Stimulated activated naive CD8-positive, alpha-beta T cell treated with anti-CD3 and anti-CD28 coated beads, Interleukin-15, amount 100 ng/mL, for 72 hours (primary cell): ENCODE measurements at regions not wholly inside any gene's neighbourhood (a gene's known extent, or its start where the extent isn't known, plus 50 kb on each side); places are given as distances from the start of the nearest gene placed in this dataset.
A peak's percentile ranks its signal among the peaks of the same experiment; 100 is the strongest.
"Not testable (repeated sequence)": the region's sequence is repeated elsewhere in the genome, so short reads cannot be mapped to it uniquely, and the experiment has no call there.

Source experiments
- ATAC-seq: fragments of 150-1000 bp; cut with Tn5 transposase; 2 replicates; pipeline ENCODE4 v1.10.0; 2021; ENCODE audit warnings: mild to moderate bottlenecking, moderate library complexity
- DNase-seq, 2 donors: peaks; one replicate each; pipeline ENCODE4 v3.0.0; 2021 to 2022
- H3K27ac Mint-ChIP-seq, 2 donors: one replicate each; pipeline ENCODE4 v1.8.0; 2022; ENCODE audit warnings: mild to moderate bottlenecking in 2 of 2, mixed read lengths in 2 of 2, moderate library complexity in 2 of 2
- H3K27me3 Mint-ChIP-seq: one replicate; pipeline ENCODE4 v1.8.0; 2022; ENCODE audit warnings: mixed read lengths
- H3K4me1 Mint-ChIP-seq: one replicate; pipeline ENCODE4 v1.8.0; 2022; ENCODE audit warnings: mild to moderate bottlenecking, mixed read lengths
- H3K4me3 Mint-ChIP-seq, 2 donors: one replicate each; pipeline ENCODE4 v1.8.0; 2022; ENCODE audit warnings: mild to moderate bottlenecking in 2 of 2, mixed read lengths in 2 of 2, moderate library complexity in 1 of 2
- H3K9me3 Mint-ChIP-seq, 2 donors: one replicate each; pipeline ENCODE4 v1.8.0; 2022; ENCODE audit warnings: mixed read lengths in 2 of 2

- not testable (repeated sequence) for ATAC-seq, H3K4me1 Mint-ChIP-seq, H3K27me3 Mint-ChIP-seq, H3K4me3 Mint-ChIP-seq, DNase-seq, H3K9me3 Mint-ChIP-seq, H3K27ac Mint-ChIP-seq
Measured at GRCh38 chr21:10411776-10412526, 109.4 kb upstream of the TPTE start.

- not testable (repeated sequence) for H3K27ac Mint-ChIP-seq, H3K27me3 Mint-ChIP-seq, H3K9me3 Mint-ChIP-seq, H3K4me1 Mint-ChIP-seq, DNase-seq, H3K4me3 Mint-ChIP-seq, ATAC-seq
Measured at GRCh38 chr21:10412928-10413246, 108.5 kb upstream of the TPTE start.

GRCh38 chr21:10413247-10414120 lies 107.9 kb upstream of the TPTE start:
- not testable (repeated sequence) for H3K4me3 Mint-ChIP-seq, H3K4me1 Mint-ChIP-seq, H3K9me3 Mint-ChIP-seq, H3K27me3 Mint-ChIP-seq, DNase-seq, H3K27ac Mint-ChIP-seq, ATAC-seq

GRCh38 chr21:10414121-10414924 lies 107.1 kb upstream of the TPTE start:
- not testable (repeated sequence) for H3K27me3 Mint-ChIP-seq, H3K9me3 Mint-ChIP-seq, H3K4me3 Mint-ChIP-seq, ATAC-seq, H3K27ac Mint-ChIP-seq, H3K4me1 Mint-ChIP-seq, DNase-seq

- H3K4me3 Mint-ChIP-seq, DNase-seq, H3K27me3 Mint-ChIP-seq, H3K4me1 Mint-ChIP-seq, H3K9me3 Mint-ChIP-seq, ATAC-seq, H3K27ac Mint-ChIP-seq: not testable (repeated sequence)
Measured at GRCh38 chr21:10414925-10415254, 106.5 kb upstream of the TPTE start.

- not testable (repeated sequence) for H3K27me3 Mint-ChIP-seq, DNase-seq, H3K27ac Mint-ChIP-seq, H3K4me1 Mint-ChIP-seq, H3K4me3 Mint-ChIP-seq, H3K9me3 Mint-ChIP-seq
- ATAC-seq: peak; percentile 14
Measured at GRCh38 chr21:10415456-10415855, 105.9 kb upstream of the TPTE start.

GRCh38 chr21:10415859-10416258 lies 105.5 kb upstream of the TPTE start:
- H3K27ac Mint-ChIP-seq, H3K27me3 Mint-ChIP-seq, H3K9me3 Mint-ChIP-seq, DNase-seq, H3K4me1 Mint-ChIP-seq, H3K4me3 Mint-ChIP-seq: not testable (repeated sequence)
- peak; percentile 29 for ATAC-seq

- H3K4me1 Mint-ChIP-seq, H3K4me3 Mint-ChIP-seq, H3K27me3 Mint-ChIP-seq, H3K9me3 Mint-ChIP-seq, H3K27ac Mint-ChIP-seq, DNase-seq: not testable (repeated sequence)
- ATAC-seq: peak; percentile 21
Measured at GRCh38 chr21:10416691-10417447, 104.5 kb upstream of the TPTE start.

- H3K4me1 Mint-ChIP-seq, H3K27ac Mint-ChIP-seq: not testable (repeated sequence)
- peak; percentile 30 for ATAC-seq
Measured at GRCh38 chr21:10417551-10418002, 103.8 kb upstream of the TPTE start.

GRCh38 chr21:10418250-10419048 lies 102.9 kb upstream of the TPTE start:
- H3K27ac Mint-ChIP-seq, DNase-seq, H3K9me3 Mint-ChIP-seq, H3K4me3 Mint-ChIP-seq, H3K27me3 Mint-ChIP-seq, H3K4me1 Mint-ChIP-seq, ATAC-seq: not testable (repeated sequence)

More at GRCh38 chr21:10417551-10418002, 103.8 kb upstream of the TPTE start:
- H3K9me3 Mint-ChIP-seq, H3K4me3 Mint-ChIP-seq, H3K27me3 Mint-ChIP-seq: not testable (repeated sequence)
- DNase-seq: peak in 1 of 2 donors; percentile 15

- not testable (repeated sequence) for H3K4me1 Mint-ChIP-seq, DNase-seq, ATAC-seq, H3K27me3 Mint-ChIP-seq, H3K9me3 Mint-ChIP-seq, H3K4me3 Mint-ChIP-seq, H3K27ac Mint-ChIP-seq
Measured at GRCh38 chr21:10421199-10421598, 100.2 kb upstream of the TPTE start.

- not testable (repeated sequence) for H3K9me3 Mint-ChIP-seq, H3K27ac Mint-ChIP-seq, DNase-seq, H3K4me1 Mint-ChIP-seq, H3K27me3 Mint-ChIP-seq, ATAC-seq, H3K4me3 Mint-ChIP-seq
Measured at GRCh38 chr21:10421601-10422000, 99.8 kb upstream of the TPTE start.

- not testable (repeated sequence) for H3K4me1 Mint-ChIP-seq, H3K9me3 Mint-ChIP-seq, ATAC-seq, DNase-seq, H3K27ac Mint-ChIP-seq, H3K4me3 Mint-ChIP-seq, H3K27me3 Mint-ChIP-seq
Measured at GRCh38 chr21:10424097-10424886, 97.1 kb upstream of the TPTE start.

GRCh38 chr21:10424887-10425145 lies 96.6 kb upstream of the TPTE start:
- not testable (repeated sequence) for DNase-seq, H3K27me3 Mint-ChIP-seq, H3K4me1 Mint-ChIP-seq, H3K9me3 Mint-ChIP-seq, H3K4me3 Mint-ChIP-seq, ATAC-seq, H3K27ac Mint-ChIP-seq
